H54 (cell line): ENCODE measurements at regions not wholly inside any gene's neighbourhood (a gene's known extent, or its start where the extent isn't known, plus 50 kb on each side); places are given as distances from the start of the nearest gene placed in this dataset.

Experiments
- DNase-seq: peaks from one replicate; pipeline ENCODE4 v3.0.0; 2011; ENCODE audit warnings: low spot score, mixed read lengths; ENCODE audit not compliant: insufficient read length
- FAIRE-seq: peaks from 3 replicates; lab custom pipeline; 2011; peaks lifted over from hg19 to GRCh38; lab: Jason Lieb, UNC
- POLR2A ChIP-seq: IDR thresholded peaks from 2 replicates; pipeline ENCODE4 v1.6.1; 2011; ENCODE audit warnings: low read depth, mild to moderate bottlenecking, low read length

DNA sequence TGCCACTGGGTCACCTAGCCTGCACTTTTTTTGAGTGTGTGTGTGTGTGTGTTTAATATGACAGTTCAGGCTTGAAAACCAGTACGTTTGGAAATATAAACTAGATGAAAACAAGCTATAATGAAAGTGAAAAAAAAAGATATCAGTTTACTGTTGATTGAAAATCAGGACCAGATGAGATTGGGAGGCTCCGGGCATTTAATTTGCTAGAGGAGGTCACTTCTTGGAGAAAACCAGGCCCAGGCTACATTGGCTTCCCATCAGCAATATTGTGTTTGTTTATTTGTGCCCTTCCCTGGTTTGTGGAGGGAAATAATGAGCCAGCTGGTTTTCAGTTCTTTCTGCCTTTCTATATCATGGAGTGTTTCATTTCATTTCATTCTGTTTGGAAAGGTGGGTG is 246.6 kb upstream of the JAG1 start:
- no peak for FAIRE-seq
- DNase-seq, result no peak
- TF ChIP-seq POLR2A, result no peak

- FAIRE-seq (no peak), DNase-seq (no peak)
- no peak for TF ChIP-seq POLR2A
These were observed 247.8 kb upstream of the JAG1 start for GRCh38 chr20:10921491-10922010.

DNA sequence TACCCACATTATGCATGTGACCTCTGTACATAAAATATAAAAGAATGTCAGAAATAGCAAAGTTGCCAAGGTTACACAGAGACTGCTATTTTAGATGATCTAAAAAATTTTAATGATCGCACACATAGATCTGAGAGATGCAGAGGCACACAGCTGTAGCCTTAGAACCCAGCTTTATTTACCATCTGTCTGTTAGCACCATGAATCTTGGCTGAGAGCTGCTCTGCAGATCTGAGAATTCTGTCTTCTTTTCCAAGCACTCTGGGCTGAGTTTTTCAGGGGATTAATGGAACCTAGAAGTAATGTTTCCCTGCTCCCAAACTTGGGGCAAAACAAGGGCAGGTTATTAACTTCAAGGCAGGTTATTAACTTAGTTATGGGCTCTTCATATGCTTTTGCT is 248.7 kb upstream of the JAG1 start:
- FAIRE-seq (no peak), DNase-seq (no peak)
- TF ChIP-seq POLR2A, result no peak

GRCh38 chr20:10922941-10923340 is 249.1 kb upstream of the JAG1 start:
- DNase-seq, result no peak
- no peak for FAIRE-seq
- TF ChIP-seq POLR2A, result no peak

- DNase-seq (no peak), FAIRE-seq (no peak)
- TF ChIP-seq POLR2A, result no peak
These were observed 250.9 kb upstream of the JAG1 start for GRCh38 chr20:10924644-10925201.

GRCh38 chr20:10925767-10926166 is 252.0 kb upstream of the JAG1 start:
- no peak for FAIRE-seq
- DNase-seq, result no peak
- TF ChIP-seq POLR2A, result no peak

DNA sequence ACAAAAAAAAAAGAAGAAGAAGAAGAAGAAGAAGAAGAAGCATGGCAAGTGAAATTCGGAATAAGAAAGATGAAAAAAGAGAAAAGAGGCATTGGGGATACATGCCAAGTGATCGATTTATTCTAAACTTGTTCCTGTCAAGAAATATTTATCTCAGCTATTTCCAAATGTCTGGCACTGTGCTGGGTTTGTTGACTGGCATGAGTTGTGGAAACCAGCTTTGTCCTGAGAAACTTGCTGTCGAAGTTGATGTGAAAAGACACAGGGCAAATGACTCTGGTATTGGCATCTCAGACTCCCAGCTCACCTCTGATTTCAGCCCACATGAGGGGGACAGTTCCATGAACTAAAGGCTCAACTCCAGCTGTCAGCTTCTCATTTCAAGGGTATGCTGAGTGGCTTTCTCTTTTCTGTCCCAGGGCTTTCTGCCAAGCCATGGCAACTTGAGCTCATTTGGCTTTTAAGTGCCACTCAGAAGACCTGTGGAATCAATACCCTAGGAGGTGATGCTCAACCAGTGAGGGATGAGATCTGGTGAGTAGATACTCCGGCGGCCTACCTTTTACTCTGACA is 253.3 kb upstream of the JAG1 start:
- DNase-seq (no peak), FAIRE-seq (no peak)
- no peak for TF ChIP-seq POLR2A

DNA sequence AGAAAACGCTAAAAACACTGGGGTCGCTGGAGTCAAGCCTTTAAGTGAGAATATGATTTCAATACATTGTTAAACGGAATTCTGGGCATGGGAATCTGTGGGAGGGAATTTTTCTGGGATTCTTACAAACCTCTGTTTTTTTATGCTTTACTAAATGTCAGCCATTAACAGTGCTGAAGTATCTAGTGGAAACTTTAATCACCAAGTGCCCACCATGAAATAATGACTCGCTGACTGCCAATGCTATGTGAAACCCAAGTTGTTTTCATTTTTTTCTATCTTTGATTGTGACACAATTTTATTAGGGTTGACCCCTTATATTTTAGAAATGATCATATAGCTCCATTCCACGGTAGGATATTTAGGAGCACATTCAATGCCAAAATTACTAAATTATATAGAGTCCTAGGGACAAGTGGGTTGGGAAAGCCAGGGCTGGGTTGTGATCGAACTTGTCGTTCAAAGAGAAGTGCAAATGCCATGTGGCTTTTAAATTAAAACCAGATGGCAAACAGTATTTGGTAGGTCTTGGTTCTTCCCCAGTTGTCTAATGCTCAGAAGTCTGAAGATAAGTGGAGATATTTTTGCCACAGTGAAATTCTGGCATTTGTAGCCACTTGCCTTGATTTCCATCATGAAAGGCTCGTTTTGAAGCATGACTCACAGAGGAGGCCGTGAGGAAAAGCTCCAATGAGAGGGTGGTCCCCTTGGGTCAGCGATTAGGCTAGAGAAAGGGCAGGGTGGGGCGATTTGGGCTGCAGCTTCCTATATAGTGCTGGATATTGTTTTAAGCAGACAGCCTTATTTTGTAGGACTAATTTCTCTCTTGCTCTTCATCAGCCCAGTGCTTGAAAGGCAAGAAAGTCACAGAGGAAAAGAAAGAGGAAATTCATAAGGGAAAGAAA is 254.4 kb upstream of the JAG1 start:
- FAIRE-seq (no peak), DNase-seq (no peak)
- no peak for TF ChIP-seq POLR2A

GRCh38 chr20:10928841-10929421 is 255.1 kb upstream of the JAG1 start:
- DNase-seq (no peak), FAIRE-seq (no peak)
- TF ChIP-seq POLR2A, result no peak

GRCh38 chr20:10935658-10936402 is 262.0 kb upstream of the JAG1 start:
- DNase-seq (no peak), FAIRE-seq (no peak)
- TF ChIP-seq POLR2A, result no peak

DNA sequence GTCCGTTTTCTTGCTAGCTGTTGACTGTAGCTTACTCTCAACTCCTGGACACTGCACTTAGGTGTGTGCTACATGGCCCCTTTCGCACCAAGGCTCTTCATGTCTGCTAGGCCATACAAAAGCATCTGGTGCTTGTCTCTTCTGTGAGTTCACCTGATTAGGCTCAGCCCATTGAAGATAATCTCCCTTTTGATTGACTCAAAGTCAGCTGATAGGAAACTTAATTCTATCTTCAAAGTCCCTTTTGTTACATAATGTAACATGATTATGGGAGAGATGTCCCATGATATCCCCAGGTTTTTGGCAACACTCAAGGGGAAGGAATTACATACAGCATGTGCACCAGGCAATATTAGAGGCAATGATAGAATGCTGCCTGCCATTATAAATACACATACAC is 263.0 kb upstream of the JAG1 start:
- no peak for DNase-seq
- no peak for FAIRE-seq
- TF ChIP-seq POLR2A, result no peak

- DNase-seq, result no peak
- FAIRE-seq, result no peak
- no peak for TF ChIP-seq POLR2A
These were observed 265.6 kb upstream of the JAG1 start for GRCh38 chr20:10939331-10939941.

DNA sequence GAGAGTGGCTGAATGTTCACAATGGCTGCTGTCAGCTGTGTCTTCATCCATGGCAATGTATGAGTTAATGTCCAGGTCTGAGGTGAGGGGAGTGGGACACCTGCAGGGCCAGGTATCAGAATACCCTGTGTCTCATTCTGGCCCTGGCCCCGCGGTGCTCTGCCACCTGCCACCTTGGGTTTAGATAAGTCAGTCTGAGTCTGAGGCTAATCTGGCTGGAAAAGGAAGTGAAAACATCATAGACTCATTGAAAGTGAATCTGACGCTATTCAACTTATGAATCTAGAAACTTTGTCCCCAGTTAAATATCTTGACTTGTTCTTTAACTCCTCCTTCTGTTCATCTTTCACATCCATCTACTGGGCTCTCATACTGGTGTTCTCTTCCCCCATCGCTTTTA is 267.1 kb upstream of the JAG1 start:
- FAIRE-seq (no peak), DNase-seq (no peak)
- no peak for TF ChIP-seq POLR2A
